HG03565 (cell line): ENCODE measurements at regions not wholly inside any gene's neighbourhood (a gene's known extent, or its start where the extent isn't known, plus 50 kb on each side); places are given as distances from the start of the nearest gene placed in this dataset.

Source experiments
- ATAC-seq: cut with Tn5 transposase; IDR thresholded peaks from one replicate; pipeline ENCODE4 v1.9.1; 2021; ENCODE audit warnings: mild to moderate bottlenecking, moderate library complexity; ENCODE audit not compliant: unreplicated experiment

DNA sequence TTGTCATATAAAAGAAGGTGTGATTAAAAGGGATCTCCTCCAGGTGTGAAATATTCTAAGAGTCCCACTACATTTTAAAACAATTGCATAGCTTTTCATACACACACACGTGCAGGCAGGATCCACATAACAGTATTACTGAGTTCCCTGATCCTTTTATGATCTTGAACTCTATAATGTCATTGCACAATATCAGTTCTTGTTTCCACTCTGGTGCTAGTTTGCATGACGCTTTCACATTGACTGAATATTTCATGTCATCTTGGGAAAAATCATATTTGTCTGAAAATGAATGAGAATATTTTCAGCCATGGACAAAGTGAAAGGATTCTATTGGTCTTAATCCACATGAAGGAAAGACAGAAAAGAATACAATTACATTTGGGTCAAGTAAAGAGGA, 703.8 kb downstream of the CDH8 start:
- no peak for ATAC-seq

DNA sequence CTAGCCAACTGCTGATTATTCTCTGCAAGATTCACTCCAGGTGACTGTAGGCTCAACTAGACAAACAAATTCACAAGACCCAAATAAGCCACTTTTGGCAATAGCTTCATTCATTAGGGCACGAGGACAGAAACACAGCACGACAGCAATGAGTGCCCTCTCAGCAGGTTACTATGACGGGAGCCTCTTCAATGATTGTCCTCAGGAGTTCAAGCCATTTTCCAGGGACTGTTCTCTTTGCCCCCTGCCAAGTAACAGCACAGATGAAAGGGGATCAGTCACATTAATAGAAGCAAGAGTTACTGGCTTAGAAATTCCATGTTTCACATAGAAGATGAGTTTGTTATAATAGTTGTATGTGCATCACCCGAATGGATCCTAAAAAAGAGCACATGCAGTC, 712.2 kb downstream of the CDH8 start:
- ATAC-seq, result no peak

DNA sequence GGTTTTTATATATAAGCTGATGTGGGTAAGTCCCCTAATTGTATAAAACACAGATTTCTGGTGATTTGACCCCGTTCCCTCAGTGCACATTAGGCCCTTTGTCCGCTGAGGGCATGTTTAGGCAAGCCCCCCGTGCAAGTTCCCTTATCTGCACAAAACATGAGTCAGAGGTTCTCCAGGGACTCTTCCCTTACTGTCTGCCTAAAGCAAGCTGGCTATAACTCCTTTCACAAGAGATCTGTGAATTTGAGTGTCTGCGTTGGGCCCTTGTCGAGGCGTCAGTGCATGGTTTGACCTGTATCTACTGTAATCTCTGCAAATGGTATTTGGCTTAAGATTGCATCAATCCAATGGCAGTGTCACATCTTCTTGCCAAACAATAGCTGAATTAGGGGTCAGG, 712.8 kb downstream of the CDH8 start:
- ATAC-seq, result no peak

DNA sequence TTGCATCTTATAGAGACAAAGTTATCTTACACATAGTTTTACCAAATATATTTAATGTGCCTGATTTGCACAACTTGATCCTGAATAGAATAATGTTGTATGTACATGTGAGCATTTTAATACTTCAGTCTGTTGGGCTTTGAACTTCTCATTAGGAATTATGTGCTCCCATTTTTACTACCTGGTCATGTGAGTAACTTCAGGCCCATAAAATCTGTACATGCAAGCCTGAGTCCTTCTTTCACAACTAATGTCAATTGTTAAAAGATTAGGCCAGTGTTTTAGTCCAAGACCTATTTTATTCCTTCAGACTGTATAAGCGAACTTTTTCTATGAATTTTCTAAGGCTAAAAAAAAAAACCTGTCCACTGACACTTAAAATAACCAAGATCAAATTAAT, 715.4 kb downstream of the CDH8 start:
- no peak for ATAC-seq

DNA sequence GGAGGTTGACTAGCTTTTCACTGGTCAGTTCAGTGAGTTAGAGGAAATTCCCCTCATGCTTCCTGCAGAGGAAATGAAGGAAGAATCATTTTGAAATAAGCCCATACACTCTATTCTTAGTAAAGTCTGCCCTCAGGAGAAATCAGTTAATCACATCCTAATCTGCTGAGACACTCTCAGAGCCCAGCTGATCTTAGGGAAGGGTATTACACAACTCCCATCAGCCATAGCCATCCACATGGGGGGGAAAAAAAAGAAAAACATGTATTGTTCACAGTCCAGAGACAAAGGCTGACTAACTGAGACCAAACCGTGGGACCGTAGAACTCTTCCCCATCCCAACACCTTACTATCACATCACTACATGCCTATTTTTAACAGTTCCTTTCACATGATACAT, 722.3 kb downstream of the CDH8 start:
- no peak for ATAC-seq

DNA sequence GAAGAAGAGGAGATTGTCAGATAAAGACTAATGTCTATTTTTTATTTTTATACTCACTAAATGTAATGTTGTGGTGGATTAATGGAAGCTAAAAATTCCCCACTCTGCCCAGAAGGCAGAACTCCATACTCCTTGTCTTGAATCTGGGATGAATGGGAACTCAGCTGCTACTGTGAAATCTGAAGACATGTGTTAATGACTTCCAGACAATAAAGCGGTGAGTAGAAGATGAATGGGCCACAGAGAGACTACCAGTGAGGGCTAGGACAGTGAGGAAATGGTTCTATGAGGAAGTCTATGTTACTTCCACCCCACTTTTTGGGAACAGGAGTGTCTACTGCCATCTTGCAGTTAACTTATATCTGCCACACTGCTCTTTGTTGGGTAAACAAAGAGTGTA, 726.9 kb downstream of the CDH8 start:
- ATAC-seq, result no peak

DNA sequence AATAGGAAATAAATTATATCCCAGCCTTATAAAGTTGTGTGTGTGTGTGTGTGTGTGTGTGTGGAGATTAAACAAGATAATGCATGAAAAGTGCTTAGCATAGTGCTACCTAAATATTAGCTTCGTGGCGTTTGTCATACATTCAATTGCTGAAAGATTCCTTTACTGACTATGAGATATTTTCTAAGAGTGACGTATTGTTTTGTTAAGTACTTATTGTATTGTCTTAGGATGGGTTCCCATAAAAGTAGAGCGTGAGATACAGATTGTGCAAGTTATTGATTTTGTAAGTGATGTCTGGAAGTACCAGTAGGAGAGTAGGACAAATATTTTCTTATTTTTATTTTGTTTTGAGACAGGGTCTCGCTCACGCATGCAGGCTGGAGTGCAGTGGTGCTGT, 730.0 kb downstream of the CDH8 start:
- no peak for ATAC-seq

GRCh38 chr16:61296814-61297213, 739.4 kb downstream of the CDH8 start:
- no peak for ATAC-seq

DNA sequence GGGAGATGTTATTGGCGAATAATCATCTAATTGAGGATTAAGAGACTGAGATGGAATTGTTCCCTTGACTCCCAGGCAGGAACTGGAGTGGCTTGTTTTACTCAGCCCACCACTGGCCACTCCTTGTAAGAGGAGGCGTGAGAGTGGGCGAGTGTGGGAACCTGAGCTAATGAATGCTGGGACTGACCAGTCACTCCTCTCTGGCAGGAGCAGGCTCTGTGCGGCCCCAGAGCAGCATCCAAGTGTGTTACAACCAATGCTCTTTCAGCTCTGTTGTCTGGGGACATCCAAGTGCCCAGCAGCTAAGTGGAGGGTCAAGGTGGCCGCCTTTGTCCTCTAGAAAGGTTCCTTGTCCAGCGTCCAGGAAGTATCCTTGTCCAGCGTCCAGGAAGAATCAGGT, 739.9 kb downstream of the CDH8 start:
- no peak for ATAC-seq

GRCh38 chr16:61295311-61295710, 740.9 kb downstream of the CDH8 start:
- no peak for ATAC-seq

DNA sequence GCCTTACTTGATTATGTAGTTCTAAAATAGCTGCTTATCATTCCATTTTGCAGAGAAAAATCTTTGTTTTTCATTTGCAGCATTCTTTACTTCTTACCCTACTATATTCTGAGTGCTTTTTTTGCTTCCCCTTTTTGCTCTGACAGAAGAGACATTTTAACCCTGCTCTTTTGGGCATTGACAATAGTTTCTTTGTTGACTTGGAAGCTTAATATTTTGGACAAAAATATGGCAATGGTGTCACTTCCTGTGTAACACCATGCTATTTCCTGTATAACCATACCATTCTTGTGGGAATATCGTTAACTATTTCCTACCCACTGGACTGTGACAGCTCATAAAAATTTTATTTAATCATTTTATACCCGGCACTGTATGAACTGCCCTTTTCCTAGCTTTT, 747.1 kb downstream of the CDH8 start:
- no peak for ATAC-seq

GRCh38 chr16:61277849-61278248, 758.4 kb downstream of the CDH8 start:
- ATAC-seq, result no peak

DNA sequence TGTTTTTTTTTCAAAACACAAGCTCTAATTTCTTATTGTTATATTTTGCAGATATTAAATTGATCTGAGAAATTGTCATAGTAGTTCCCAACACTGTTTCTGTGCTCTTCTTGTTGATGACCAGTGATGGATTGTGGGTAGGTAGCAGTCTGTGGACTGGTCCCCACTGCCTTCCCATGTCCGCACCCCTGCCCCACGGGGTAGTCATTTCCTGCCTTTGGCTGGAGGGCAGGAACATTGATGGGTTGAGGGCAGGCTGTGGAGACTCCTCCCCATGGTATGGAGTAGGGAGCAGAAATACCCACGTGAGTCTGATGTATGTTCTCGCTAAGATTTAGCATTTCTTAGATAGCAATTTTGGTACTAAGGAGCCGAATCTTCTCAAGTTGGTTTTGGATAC, 762.0 kb downstream of the CDH8 start:
- no peak for ATAC-seq

- no peak for ATAC-seq
Observed at GRCh38 chr16:61270726-61271125, 765.5 kb downstream of the CDH8 start.

DNA sequence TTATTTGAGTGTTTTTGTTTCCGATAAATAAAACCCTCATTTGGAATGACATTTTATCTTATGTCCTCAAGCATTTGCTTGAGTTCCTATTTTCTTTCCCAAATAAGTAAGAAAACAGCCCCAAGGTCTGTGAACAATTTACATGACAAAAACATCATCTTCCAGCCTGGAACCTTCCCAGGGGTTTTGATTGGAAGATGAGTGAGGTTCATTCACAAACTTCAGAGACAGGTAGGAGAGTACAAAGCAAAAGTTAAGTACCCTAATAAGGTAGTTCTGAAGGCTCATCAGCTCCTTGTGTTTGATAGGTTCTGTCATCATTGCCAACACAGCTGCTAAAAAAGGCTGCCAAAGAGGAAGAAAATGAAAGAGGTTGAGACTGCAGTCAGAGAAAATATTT, 772.8 kb downstream of the CDH8 start:
- ATAC-seq, result no peak

- no peak for ATAC-seq
Observed at GRCh38 chr16:61261315-61261714, 774.9 kb downstream of the CDH8 start.

DNA sequence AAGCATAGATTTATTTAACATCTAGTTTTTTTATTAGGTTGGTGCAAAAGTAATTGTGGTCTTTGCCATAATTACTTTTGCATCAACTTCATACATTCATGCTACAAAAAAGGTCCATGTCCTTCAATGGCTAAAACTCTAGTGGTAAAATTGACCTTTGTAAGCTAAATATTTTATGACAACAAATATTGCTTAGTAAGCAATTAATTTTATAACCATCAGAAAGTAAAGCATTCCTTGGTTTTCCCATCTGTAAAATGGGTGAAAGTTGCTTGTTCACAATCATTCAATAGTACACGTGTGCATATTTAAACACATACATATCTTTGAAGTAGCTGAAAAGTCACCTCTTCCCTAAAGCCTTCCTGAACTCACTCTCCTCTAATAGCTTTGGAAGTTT, 789.6 kb downstream of the CDH8 start:
- no peak for ATAC-seq

DNA sequence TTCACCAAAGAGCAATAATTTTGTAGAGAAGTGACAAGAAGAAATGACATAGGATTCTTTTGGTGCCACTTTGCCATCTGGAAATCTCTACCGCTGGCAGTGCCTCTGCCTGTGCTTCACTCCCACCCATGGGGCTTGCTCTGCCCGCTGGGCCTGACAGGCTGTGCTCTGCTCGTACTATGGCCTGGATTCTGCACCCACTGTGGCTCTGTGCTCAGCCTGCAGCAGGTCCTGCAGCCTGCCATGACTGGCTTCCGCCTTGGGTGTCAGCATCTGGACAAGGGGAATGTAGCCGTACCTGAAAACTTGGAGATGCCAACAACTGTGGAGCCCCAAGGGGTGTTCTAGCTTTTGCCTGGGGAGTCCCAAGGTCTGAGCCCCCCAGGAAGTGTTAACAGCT, 792.3 kb downstream of the CDH8 start:
- no peak for ATAC-seq

GRCh38 chr16:61237884-61238485, 798.3 kb downstream of the CDH8 start:
- no peak for ATAC-seq

DNA sequence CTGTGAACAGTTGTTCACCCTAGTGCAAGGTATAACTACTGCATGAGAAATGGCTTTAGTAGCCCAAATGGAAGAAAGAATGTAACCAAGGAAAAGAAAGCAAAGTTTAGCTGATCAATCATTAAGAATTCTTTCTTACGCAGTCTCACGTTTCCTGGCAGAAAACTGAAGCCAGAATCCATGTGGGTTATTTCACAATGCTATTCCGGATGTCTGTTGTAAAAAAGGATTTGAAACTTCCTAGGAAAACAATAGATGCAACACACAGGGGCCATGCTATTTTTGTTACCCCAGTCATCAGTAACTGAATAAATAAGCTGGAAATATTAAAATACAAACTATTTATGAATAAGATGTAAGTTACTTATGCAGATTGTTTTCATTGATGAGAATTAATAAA, 802.5 kb downstream of the CDH8 start:
- no peak for ATAC-seq

- ATAC-seq, result no peak
Observed at GRCh38 chr16:61228371-61228770, 807.9 kb downstream of the CDH8 start.

- ATAC-seq, result no peak
Observed at GRCh38 chr16:61215605-61216004, 820.6 kb downstream of the CDH8 start.

- ATAC-seq, result no peak
Observed at GRCh38 chr16:61214780-61215179, 821.5 kb downstream of the CDH8 start.

GRCh38 chr16:61210076-61210475, 826.2 kb downstream of the CDH8 start:
- no peak for ATAC-seq
